ENCODE measurements at regions not wholly inside any gene's neighbourhood (a gene's known extent, or its start where the extent isn't known, plus 50 kb on each side); places are given as distances from the start of the nearest gene placed in this dataset.
"Not testable (repeated sequence)": the region's sequence is repeated elsewhere in the genome, so short reads cannot be mapped to it uniquely, and the experiment has no call there.

GRCh38 chr7:113349339-113349738 is 231.0 kb upstream of the SMIM30 start:
- Histone ChIP-seq H3K4ac (ENCODE audit: low read length) (no peak overlapping the region), H3K9me3 (replicated peaks in 1 of 2; ENCODE audit: control insufficient read depth in 2 of 2, insufficient read depth in 1 of 2, low read depth in 1 of 2, low read length in 2 of 2) (no peaks in the 10 kb centered on the region), H4K91ac (ENCODE audit: low read depth, low read length, poor library complexity) (no peak overlapping the region), H3K79me1 (ENCODE audit: low read depth, low read length) (no peaks in the 10 kb centered on the region), H2BK12ac (ENCODE audit: low read length) (no peak overlapping the region), H3K9ac (ENCODE audit: low read depth, low read length, poor library complexity) (no peak overlapping the region), H2BK120ac (ENCODE audit: low read depth, low read length) (no peak overlapping the region), H2BK15ac (ENCODE audit: low read length) (no peak overlapping the region), H2BK5ac (ENCODE audit: low read length) (no peak overlapping the region), H4K8ac (ENCODE audit: low read depth, low read length) (no peak overlapping the region), H2AK5ac (ENCODE audit: low read depth, low read length) (no peak overlapping the region), H3K4me1 (ENCODE audit: control insufficient read depth in 2 of 2, insufficient read depth in 1 of 2, low read depth in 1 of 2, low read length in 2 of 2) (no peaks in the 10 kb centered on the region), H3K27me3 (ENCODE audit: control insufficient read depth in 3 of 3, insufficient read depth in 3 of 3, low read depth in 1 of 3, low read length in 3 of 3) (no peaks in the 10 kb centered on the region), H3K23ac (ENCODE audit: low read depth, low read length, poor library complexity) (no peak overlapping the region), H3K27ac (replicated peaks; ENCODE audit: low read length) (no peak overlapping the region), H3K4me3 (ENCODE audit: low read length in 2 of 2) (no peak overlapping the region), H2AFZ (ENCODE audit: low read length) (no peak overlapping the region), H3K14ac (ENCODE audit: low read length) (no peak overlapping the region), H3K36me3 (replicated peaks in 1 of 2; ENCODE audit: control insufficient read depth in 2 of 2, insufficient read depth in 2 of 2, low read length in 2 of 2) (no peaks in the 10 kb centered on the region), H3K4me2 (ENCODE audit: insufficient read depth, low read length, poor library complexity, severe bottlenecking) (no peak overlapping the region), H3K18ac (ENCODE audit: low read length) (no peak overlapping the region)
- no peak for DNase-seq (ENCODE audit: low spot score)
- WGBS, 2 donors (ENCODE audit: extremely low coverage in 2 of 2, insufficient read length in 2 of 2, insufficient replicate concordance in 1 of 2), result no CpG with 5 or more reads among the region's 4 CpGs

GRCh38 chr7:113339661-113340060 is 221.3 kb upstream of the SMIM30 start:
- Histone ChIP-seq H3K36me3 (replicated peaks in 1 of 2; ENCODE audit: control insufficient read depth in 2 of 2, insufficient read depth in 2 of 2, low read length in 2 of 2) (no peaks in the 10 kb centered on the region), H3K23ac (ENCODE audit: low read depth, low read length, poor library complexity) (no peak overlapping the region), H3K14ac (ENCODE audit: low read length) (no peak overlapping the region), H3K27me3 (ENCODE audit: control insufficient read depth in 3 of 3, insufficient read depth in 3 of 3, low read depth in 1 of 3, low read length in 3 of 3) (no peaks in the 10 kb centered on the region), H2AK5ac (ENCODE audit: low read depth, low read length) (no peak overlapping the region), H3K79me1 (ENCODE audit: low read depth, low read length) (no peaks in the 10 kb centered on the region), H3K9me3 (replicated peaks in 1 of 2; ENCODE audit: control insufficient read depth in 2 of 2, insufficient read depth in 1 of 2, low read depth in 1 of 2, low read length in 2 of 2) (no peaks in the 10 kb centered on the region), H3K4ac (ENCODE audit: low read length) (no peak overlapping the region), H4K8ac (ENCODE audit: low read depth, low read length) (no peak overlapping the region), H3K27ac (replicated peaks; ENCODE audit: low read length) (no peak overlapping the region), H3K9ac (ENCODE audit: low read depth, low read length, poor library complexity) (no peak overlapping the region), H2BK12ac (ENCODE audit: low read length) (no peak overlapping the region), H3K18ac (ENCODE audit: low read length) (no peak overlapping the region), H2BK5ac (ENCODE audit: low read length) (no peak overlapping the region), H4K91ac (ENCODE audit: low read depth, low read length, poor library complexity) (no peak overlapping the region), H2BK120ac (ENCODE audit: low read depth, low read length) (no peak overlapping the region), H2BK15ac (ENCODE audit: low read length) (no peak overlapping the region), H3K4me3 (ENCODE audit: low read length in 2 of 2) (no peak overlapping the region), H2AFZ (ENCODE audit: low read length) (no peak overlapping the region), H3K4me2 (ENCODE audit: insufficient read depth, low read length, poor library complexity, severe bottlenecking) (no peak overlapping the region), H3K4me1 (ENCODE audit: control insufficient read depth in 2 of 2, insufficient read depth in 1 of 2, low read depth in 1 of 2, low read length in 2 of 2) (no peaks in the 10 kb centered on the region)
- WGBS, 2 donors (ENCODE audit: extremely low coverage in 2 of 2, insufficient read length in 2 of 2, insufficient replicate concordance in 1 of 2), result no CpG with 5 or more reads among the region's 1 CpG
- no peak for DNase-seq (ENCODE audit: low spot score)

DNA sequence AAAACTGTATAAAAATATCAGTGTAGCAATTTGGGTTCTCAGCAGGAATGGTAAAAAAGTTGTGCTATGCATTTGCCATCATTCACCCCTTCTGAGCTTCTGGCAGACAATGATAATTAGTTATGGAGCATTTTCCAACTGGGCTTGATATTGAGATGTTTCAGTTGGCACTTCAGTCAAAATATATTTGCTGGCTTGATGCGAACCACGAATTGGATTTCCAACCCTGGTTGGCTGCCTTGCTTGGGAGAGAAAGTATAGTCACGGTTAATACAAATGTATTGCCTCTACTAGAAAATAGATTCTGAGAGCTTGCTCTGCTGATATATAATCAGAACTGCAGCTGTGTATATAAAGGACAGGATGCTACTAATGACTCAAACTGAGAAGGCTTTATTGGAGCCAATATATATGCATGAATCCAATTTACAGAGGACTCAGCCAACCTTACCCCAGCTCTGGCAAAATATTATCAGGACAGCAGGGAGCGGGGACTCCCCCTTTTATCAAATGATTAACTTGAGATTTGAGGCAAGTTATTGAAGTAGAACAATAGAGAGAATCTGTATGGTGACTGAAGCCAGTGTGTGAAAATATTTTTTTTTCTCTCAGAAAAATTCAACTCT is 219.8 kb upstream of the SMIM30 start:
- Histone ChIP-seq H3K27me3 (ENCODE audit: control insufficient read depth in 3 of 3, insufficient read depth in 3 of 3, low read depth in 1 of 3, low read length in 3 of 3) (no peaks in the 10 kb centered on the region), H4K8ac (ENCODE audit: low read depth, low read length) (no peak overlapping the region), H2BK120ac (ENCODE audit: low read depth, low read length) (no peak overlapping the region), H2AFZ (ENCODE audit: low read length) (no peak overlapping the region), H3K9me3 (replicated peaks in 1 of 2; ENCODE audit: control insufficient read depth in 2 of 2, insufficient read depth in 1 of 2, low read depth in 1 of 2, low read length in 2 of 2) (no peaks in the 10 kb centered on the region), H3K18ac (ENCODE audit: low read length) (no peak overlapping the region), H3K4me3 (ENCODE audit: low read length in 2 of 2) (no peak overlapping the region), H3K36me3 (replicated peaks in 1 of 2; ENCODE audit: control insufficient read depth in 2 of 2, insufficient read depth in 2 of 2, low read length in 2 of 2) (no peaks in the 10 kb centered on the region), H3K9ac (ENCODE audit: low read depth, low read length, poor library complexity) (no peak overlapping the region), H2BK5ac (ENCODE audit: low read length) (no peak overlapping the region), H3K79me1 (ENCODE audit: low read depth, low read length) (no peaks in the 10 kb centered on the region), H3K4me2 (ENCODE audit: insufficient read depth, low read length, poor library complexity, severe bottlenecking) (no peak overlapping the region), H3K4ac (ENCODE audit: low read length) (no peak overlapping the region), H2BK12ac (ENCODE audit: low read length) (no peak overlapping the region), H2AK5ac (ENCODE audit: low read depth, low read length) (no peak overlapping the region), H3K23ac (ENCODE audit: low read depth, low read length, poor library complexity) (no peak overlapping the region), H3K4me1 (ENCODE audit: control insufficient read depth in 2 of 2, insufficient read depth in 1 of 2, low read depth in 1 of 2, low read length in 2 of 2) (no peaks in the 10 kb centered on the region), H3K27ac (replicated peaks; ENCODE audit: low read length) (no peak overlapping the region), H4K91ac (ENCODE audit: low read depth, low read length, poor library complexity) (no peak overlapping the region), H2BK15ac (ENCODE audit: low read length) (no peak overlapping the region), H3K14ac (ENCODE audit: low read length) (no peak overlapping the region)
- WGBS, 2 donors (ENCODE audit: extremely low coverage in 2 of 2, insufficient read length in 2 of 2, insufficient replicate concordance in 1 of 2), result no CpG with 5 or more reads among the region's 4 CpGs
- no peak for DNase-seq (ENCODE audit: low spot score)

- not testable (repeated sequence) for H3K9ac ChIP-seq (ENCODE audit: low read depth, low read length, poor library complexity); H3K23ac ChIP-seq (ENCODE audit: low read depth, low read length, poor library complexity); H3K27me3 ChIP-seq (ENCODE audit: control insufficient read depth in 3 of 3, insufficient read depth in 3 of 3, low read depth in 1 of 3, low read length in 3 of 3); H3K18ac ChIP-seq (ENCODE audit: low read length); H3K36me3 ChIP-seq (replicated peaks in 1 of 2; ENCODE audit: control insufficient read depth in 2 of 2, insufficient read depth in 2 of 2, low read length in 2 of 2); DNase-seq (ENCODE audit: low spot score); H4K8ac ChIP-seq (ENCODE audit: low read depth, low read length); H3K4me3 ChIP-seq (ENCODE audit: low read length in 2 of 2); H3K9me3 ChIP-seq (replicated peaks in 1 of 2; ENCODE audit: control insufficient read depth in 2 of 2, insufficient read depth in 1 of 2, low read depth in 1 of 2, low read length in 2 of 2); H3K14ac ChIP-seq (ENCODE audit: low read length); H2AK5ac ChIP-seq (ENCODE audit: low read depth, low read length); H2AFZ ChIP-seq (ENCODE audit: low read length); H3K4me1 ChIP-seq (ENCODE audit: control insufficient read depth in 2 of 2, insufficient read depth in 1 of 2, low read depth in 1 of 2, low read length in 2 of 2); H2BK12ac ChIP-seq (ENCODE audit: low read length); H3K4ac ChIP-seq (ENCODE audit: low read length); H3K79me1 ChIP-seq (ENCODE audit: low read depth, low read length); H3K27ac ChIP-seq (replicated peaks; ENCODE audit: low read length); H2BK120ac ChIP-seq (ENCODE audit: low read depth, low read length); H2BK15ac ChIP-seq (ENCODE audit: low read length); H4K91ac ChIP-seq (ENCODE audit: low read depth, low read length, poor library complexity); H3K4me2 ChIP-seq (ENCODE audit: insufficient read depth, low read length, poor library complexity, severe bottlenecking); H2BK5ac ChIP-seq (ENCODE audit: low read length)
- no CpG with 5 or more reads among the region's 1 CpG for WGBS, 2 donors (ENCODE audit: extremely low coverage in 2 of 2, insufficient read length in 2 of 2, insufficient replicate concordance in 1 of 2)
Observed at GRCh38 chr7:113336838-113337237, 218.5 kb upstream of the SMIM30 start.
